PC-3 (cell line): ENCODE measurements at regions not wholly inside any gene's neighbourhood (a gene's known extent, or its start where the extent isn't known, plus 50 kb on each side); places are given as distances from the start of the nearest gene placed in this dataset.

Source experiments
- CTCF ChIP-seq: fragments of 300-600 bp; sonication (generic); conservative IDR thresholded peaks from 2 replicates; pipeline ENCODE4 v1.5.1; 2017; ENCODE audit warnings: antibody characterized with exemption, low read depth, mild to moderate bottlenecking, low read length
- EZH2 ChIP-seq: fragments of 300-600 bp; sonication (generic); IDR thresholded peaks from one replicate; pipeline ENCODE4 v1.6.1; 2017; ENCODE audit warnings: antibody characterized with exemption, mild to moderate bottlenecking, low read length; ENCODE audit not compliant: unreplicated experiment

- peak; percentile 51 for TF ChIP-seq CTCF
- no peak for TF ChIP-seq EZH2
Measured at GRCh38 chr20:59428441-59429205, 128.2 kb downstream of the EDN3 start.
